HFF-Myc (cell line): ENCODE measurements at regions not wholly inside any gene's neighbourhood (a gene's known extent, or its start where the extent isn't known, plus 50 kb on each side); places are given as distances from the start of the nearest gene placed in this dataset.
A peak's percentile ranks its signal among the peaks of the same experiment; 100 is the strongest.

Experiments
- DNase-seq: peaks from one replicate; pipeline ENCODE4 v3.0.0-alpha.2; 2011; ENCODE audit warnings: low read depth; ENCODE audit errors: extremely low read depth
- H3K4me3 ChIP-seq: replicated peaks from 2 replicates; pipeline ENCODE4 v1.5.1; 2011; ENCODE audit warnings: low read depth, mild to moderate bottlenecking, control low read depth, low read length
- TF ChIP-seq, protein P1 (sequence below): IDR thresholded peaks from 2 replicates; pipeline ENCODE4 v1.5.1; 2012; ENCODE audit warnings: mild to moderate bottlenecking, low read depth, low read length, control low read depth; ENCODE audit errors: missing control alignments

DNA sequence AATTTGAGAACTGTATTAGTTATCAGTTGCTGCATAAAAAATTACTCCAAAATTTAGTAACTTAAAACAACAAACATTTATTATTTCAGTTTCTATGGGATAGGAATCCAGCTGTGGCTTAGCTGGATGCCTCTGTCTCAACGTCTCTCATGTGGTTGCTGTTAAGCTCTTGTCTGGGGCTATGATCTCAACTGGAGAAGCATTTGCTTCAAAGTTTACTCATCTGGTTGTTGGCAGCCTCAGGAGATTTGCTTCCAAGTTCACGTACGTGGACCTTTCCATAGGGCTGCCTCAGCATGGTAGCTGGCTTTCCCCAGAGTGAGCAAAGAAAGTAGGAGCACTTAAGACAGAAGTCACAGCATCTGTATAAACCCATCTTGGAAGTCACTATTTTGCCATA, 144.9 kb upstream of the SESN3 start:
- DNase-seq = peak; percentile 40
- TF ChIP-seq, protein P1, sequence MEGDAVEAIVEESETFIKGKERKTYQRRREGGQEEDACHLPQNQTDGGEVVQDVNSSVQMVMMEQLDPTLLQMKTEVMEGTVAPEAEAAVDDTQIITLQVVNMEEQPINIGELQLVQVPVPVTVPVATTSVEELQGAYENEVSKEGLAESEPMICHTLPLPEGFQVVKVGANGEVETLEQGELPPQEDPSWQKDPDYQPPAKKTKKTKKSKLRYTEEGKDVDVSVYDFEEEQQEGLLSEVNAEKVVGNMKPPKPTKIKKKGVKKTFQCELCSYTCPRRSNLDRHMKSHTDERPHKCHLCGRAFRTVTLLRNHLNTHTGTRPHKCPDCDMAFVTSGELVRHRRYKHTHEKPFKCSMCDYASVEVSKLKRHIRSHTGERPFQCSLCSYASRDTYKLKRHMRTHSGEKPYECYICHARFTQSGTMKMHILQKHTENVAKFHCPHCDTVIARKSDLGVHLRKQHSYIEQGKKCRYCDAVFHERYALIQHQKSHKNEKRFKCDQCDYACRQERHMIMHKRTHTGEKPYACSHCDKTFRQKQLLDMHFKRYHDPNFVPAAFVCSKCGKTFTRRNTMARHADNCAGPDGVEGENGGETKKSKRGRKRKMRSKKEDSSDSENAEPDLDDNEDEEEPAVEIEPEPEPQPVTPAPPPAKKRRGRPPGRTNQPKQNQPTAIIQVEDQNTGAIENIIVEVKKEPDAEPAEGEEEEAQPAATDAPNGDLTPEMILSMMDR = no peak
- H3K4me3 ChIP-seq = no peak overlapping the region

DNA sequence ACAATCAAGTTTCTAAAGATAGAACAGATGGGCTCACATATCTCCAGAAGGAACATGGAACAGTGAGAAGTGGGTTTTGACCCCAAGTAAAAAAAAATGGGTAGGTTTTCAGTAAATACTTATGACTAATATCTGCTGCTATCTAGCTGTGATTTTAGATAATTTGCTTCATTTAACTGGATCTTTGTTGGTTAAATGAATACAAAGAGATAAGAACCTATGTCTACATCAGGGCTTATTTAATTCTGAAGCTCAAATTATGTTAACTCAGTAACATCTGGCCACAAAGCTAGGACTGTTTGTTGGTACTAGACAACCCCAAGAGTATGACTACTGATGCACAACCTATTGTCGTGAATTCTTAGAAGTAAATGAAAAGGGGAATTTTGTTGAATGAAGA, 144.4 kb upstream of the SESN3 start:
- no peak for DNase-seq
- no peak overlapping the region for H3K4me3 ChIP-seq
- TF ChIP-seq, protein P1 = no peak

DNA sequence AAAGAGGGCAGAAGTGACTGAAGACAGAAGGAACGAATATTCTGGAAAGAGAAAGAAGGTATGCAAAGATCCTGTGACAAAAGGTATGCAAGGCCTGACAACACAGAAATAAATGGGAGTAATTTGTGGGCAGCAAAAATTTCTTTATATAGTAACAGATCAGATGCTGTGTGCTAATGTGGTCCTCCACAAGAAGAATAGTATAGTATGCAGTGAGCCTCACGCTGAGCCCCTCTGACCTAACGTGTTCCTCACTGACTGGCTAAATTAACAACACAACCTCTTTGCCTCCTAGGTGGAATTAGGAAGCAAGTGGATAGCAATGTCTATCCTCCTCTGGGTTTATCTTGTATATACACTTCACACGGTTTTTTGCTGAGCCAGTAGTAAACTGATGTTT, 143.1 kb upstream of the SESN3 start:
- TF ChIP-seq, protein P1 = no peak
- H3K4me3 ChIP-seq = no peak overlapping the region
- no peak for DNase-seq

DNA sequence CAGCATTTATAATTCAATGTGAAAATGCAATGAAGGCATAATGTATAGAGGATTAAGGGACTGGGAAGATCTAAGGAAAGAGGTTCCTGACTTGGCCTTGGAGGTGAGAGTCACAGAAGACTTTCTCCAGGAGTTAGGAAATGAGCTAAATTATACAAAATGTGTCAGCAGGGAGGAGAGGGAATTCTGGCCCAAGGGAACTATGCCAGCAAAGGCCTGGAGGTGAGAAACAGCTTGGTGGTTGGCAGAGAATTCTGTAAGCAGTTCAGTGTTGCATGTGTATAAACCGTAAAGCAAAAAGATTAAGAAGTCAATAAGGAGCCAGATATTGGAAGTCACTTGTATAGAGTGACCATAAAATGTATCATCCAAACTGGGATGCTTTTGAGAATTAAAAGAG, 142.2 kb upstream of the SESN3 start:
- DNase-seq = no peak
- TF ChIP-seq, protein P1 = no peak
- H3K4me3 ChIP-seq = no peak overlapping the region

DNA sequence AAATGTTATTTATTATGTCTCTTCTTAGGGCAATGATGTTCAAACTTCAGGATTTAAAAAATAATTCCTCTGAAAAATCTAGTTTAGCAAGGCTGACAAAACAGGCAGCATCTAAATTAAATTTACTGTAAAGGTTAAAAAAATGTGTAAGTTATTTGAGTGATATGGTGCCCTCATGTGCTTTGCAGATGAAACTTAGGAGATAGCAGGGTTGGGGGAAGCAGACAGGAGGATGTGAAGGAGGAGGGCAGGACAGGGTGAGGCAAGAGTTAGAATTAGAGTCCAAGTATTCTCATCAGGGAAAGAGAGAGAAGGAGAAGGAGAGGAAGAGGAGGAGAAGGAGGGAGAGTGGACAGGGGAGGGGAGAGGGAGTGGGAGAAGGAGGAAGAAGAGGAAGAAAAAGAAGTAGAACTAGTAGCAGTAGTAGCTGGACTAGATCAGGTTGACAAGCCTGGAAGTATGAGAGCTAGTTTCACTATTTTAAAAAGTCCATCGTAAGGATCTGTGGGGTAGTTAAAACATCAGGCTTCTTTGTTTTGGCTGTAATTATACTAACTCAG, 141.2 kb upstream of the SESN3 start:
- TF ChIP-seq, protein P1 = no peak
- no peak overlapping the region for H3K4me3 ChIP-seq
- no peak for DNase-seq

DNA sequence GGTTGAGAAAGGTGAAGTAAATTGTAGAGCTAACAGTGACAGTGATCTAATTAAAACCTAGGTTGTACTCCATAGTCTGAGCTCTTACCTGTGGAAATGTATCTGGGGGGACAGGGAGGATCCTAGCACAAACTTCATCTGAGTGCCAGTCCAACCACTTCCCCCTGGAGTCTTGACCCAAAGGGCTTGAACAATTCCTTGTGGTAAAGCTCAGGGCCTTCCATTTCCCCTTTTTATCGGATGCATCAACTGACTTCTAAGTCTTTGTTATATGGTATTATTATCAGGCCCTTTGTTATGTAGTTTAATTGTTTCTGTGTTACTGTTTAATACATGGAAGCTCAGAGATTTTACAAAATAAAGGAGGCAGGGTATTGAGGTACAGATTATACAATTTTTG, 140.2 kb upstream of the SESN3 start:
- no peak for DNase-seq
- TF ChIP-seq, protein P1 = no peak
- no peak overlapping the region for H3K4me3 ChIP-seq

DNA sequence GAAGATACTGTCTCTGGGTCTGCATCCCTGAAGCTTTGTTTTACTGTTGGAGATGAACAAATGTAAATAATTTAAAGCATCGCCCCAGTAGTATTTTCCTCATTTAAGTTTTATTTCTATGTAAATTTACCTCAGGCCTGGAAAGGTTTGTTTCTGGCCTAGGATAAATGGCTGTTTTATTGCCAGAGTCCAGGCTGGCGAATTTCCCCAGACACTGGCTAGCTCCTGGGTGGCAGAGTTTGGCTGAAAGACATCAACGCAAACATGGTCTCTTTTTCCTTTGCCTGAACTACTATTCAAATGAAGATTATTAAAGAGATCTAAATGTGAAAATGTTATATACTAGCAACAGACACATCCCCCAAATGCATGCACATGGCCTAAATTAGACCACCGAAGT, 136.7 kb upstream of the SESN3 start:
- no peak for DNase-seq
- no peak overlapping the region for H3K4me3 ChIP-seq
- TF ChIP-seq, protein P1 = no peak
